GM12878 (cell line): ENCODE measurements at regions not wholly inside any gene's neighbourhood (a gene's known extent, or its start where the extent isn't known, plus 50 kb on each side); places are given as distances from the start of the nearest gene placed in this dataset.

Experiments used
- ASH2L ChIP-seq: fragments of 300-600, 200-600 bp; sonication (generic); IDR thresholded peaks from 2 replicates; pipeline ENCODE4 v1.6.1; 2017; ENCODE audit warnings: low read depth, mild to moderate bottlenecking, borderline replicate concordance
- BRCA1 ChIP-seq: IDR thresholded peaks from 2 replicates; pipeline ENCODE4 v1.6.1; 2011; ENCODE audit warnings: low read depth, low read length, improper control_type of control experiment
- HCFC1 ChIP-seq: fragments of 150-350 bp; IDR thresholded peaks from 2 replicates; pipeline ENCODE4 v1.6.1; 2014; ENCODE audit warnings: low read length
- IKZF1 ChIP-seq: fragments of 450-650 bp; conservative IDR thresholded peaks from 2 replicates; pipeline ENCODE4 v1.6.1; 2017; ENCODE audit warnings: antibody characterized with exemption, mild to moderate bottlenecking
- KAT2A ChIP-seq: conservative IDR thresholded peaks from 2 replicates; pipeline ENCODE4 v1.6.1; 2011; ENCODE audit warnings: low read depth, low read length; ENCODE audit not compliant: control insufficient read depth
- KLF5 ChIP-seq: fragments of 450-650 bp; IDR thresholded peaks from 2 replicates; pipeline ENCODE4 v1.6.1; 2014; ENCODE audit warnings: mild to moderate bottlenecking; ENCODE audit not compliant: partially characterized antibody
- RAD21 ChIP-seq: IDR thresholded peaks from 2 replicates; pipeline ENCODE4 v1.6.1; 2011; ENCODE audit warnings: mild to moderate bottlenecking, low read depth, low read length, moderate library complexity; ENCODE audit not compliant: insufficient read depth
- RB1 ChIP-seq: fragments of 450-650 bp; formaldehyde crosslinking; IDR thresholded peaks from 2 replicates; pipeline ENCODE4 v1.6.1; 2017; ENCODE audit warnings: mild to moderate bottlenecking, borderline replicate concordance
- TF ChIP-seq, protein P1 (sequence below): fragments of 450-650 bp; formaldehyde crosslinking; IDR thresholded peaks from 2 replicates; pipeline ENCODE4 v1.4.0; 2022; ENCODE audit warnings: mild to moderate bottlenecking, moderate library complexity
- TF ChIP-seq, protein P2 (sequence below): IDR thresholded peaks from 2 replicates; pipeline ENCODE4 v1.6.1; 2012; ENCODE audit warnings: improper control_type of control experiment, low read depth, low read length; ENCODE audit not compliant: insufficient replicate concordance
- TF ChIP-seq, protein P3 (sequence below): fragments of 150-350 bp; IDR thresholded peaks from 2 replicates; pipeline ENCODE4 v1.6.1; 2014; ENCODE audit warnings: mild to moderate bottlenecking, low read depth, low read length

DNA sequence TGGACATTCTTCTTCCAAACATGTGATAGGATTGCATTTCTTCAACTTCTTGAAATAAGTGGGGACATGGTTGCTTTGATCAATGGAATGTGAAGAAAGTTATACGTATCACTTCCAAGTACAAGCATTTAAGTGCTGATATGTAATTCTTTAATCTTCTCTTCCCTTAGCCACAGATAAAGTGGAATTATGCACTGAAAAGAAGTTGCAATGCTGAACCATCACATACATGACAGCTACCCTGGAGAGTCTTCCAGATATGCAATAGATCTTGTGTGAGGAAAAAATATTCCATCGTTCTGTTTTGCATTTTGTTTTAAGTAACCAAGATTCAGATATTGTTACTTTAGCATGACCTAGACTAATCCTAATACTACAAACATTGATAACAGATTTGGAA is 674.3 kb downstream of the NSUN3 start (continued):
- TF ChIP-seq, protein P1, sequence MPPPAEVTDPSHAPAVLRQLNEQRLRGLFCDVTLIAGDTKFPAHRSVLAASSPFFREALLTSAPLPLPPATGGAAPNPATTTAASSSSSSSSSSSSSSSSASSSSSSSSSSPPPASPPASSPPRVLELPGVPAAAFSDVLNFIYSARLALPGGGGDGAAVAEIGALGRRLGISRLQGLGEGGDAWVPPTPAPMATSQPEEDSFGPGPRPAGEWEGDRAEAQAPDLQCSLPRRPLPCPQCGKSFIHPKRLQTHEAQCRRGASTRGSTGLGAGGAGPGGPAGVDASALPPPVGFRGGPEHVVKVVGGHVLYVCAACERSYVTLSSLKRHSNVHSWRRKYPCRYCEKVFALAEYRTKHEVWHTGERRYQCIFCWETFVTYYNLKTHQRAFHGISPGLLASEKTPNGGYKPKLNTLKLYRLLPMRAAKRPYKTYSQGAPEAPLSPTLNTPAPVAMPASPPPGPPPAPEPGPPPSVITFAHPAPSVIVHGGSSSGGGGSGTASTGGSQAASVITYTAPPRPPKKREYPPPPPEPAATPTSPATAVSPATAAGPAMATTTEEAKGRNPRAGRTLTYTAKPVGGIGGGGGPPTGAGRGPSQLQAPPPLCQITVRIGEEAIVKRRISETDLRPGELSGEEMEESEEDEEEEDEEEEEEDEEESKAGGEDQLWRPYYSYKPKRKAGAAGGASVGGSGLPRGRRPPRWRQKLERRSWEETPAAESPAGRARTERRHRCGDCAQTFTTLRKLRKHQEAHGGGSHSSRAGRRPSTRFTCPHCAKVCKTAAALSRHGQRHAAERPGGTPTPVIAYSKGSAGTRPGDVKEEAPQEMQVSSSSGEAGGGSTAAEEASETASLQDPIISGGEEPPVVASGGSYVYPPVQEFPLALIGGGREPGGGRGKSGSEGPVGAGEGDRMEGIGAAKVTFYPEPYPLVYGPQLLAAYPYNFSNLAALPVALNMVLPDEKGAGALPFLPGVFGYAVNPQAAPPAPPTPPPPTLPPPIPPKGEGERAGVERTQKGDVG (CRISPR knock-in tag), result no peak
- TF ChIP-seq, protein P2, sequence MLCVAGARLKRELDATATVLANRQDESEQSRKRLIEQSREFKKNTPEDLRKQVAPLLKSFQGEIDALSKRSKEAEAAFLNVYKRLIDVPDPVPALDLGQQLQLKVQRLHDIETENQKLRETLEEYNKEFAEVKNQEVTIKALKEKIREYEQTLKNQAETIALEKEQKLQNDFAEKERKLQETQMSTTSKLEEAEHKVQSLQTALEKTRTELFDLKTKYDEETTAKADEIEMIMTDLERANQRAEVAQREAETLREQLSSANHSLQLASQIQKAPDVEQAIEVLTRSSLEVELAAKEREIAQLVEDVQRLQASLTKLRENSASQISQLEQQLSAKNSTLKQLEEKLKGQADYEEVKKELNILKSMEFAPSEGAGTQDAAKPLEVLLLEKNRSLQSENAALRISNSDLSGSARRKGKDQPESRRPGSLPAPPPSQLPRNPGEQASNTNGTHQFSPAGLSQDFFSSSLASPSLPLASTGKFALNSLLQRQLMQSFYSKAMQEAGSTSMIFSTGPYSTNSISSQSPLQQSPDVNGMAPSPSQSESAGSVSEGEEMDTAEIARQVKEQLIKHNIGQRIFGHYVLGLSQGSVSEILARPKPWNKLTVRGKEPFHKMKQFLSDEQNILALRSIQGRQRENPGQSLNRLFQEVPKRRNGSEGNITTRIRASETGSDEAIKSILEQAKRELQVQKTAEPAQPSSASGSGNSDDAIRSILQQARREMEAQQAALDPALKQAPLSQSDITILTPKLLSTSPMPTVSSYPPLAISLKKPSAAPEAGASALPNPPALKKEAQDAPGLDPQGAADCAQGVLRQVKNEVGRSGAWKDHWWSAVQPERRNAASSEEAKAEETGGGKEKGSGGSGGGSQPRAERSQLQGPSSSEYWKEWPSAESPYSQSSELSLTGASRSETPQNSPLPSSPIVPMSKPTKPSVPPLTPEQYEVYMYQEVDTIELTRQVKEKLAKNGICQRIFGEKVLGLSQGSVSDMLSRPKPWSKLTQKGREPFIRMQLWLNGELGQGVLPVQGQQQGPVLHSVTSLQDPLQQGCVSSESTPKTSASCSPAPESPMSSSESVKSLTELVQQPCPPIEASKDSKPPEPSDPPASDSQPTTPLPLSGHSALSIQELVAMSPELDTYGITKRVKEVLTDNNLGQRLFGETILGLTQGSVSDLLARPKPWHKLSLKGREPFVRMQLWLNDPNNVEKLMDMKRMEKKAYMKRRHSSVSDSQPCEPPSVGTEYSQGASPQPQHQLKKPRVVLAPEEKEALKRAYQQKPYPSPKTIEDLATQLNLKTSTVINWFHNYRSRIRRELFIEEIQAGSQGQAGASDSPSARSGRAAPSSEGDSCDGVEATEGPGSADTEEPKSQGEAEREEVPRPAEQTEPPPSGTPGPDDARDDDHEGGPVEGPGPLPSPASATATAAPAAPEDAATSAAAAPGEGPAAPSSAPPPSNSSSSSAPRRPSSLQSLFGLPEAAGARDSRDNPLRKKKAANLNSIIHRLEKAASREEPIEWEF, result no peak
- TF ChIP-seq RAD21 (no peak), RB1 (no peak), BRCA1 (no peak), HCFC1 (no peak), IKZF1 (no peak), KAT2A (no peak), KLF5 (no peak), ASH2L (no peak)
- TF ChIP-seq, protein P3, sequence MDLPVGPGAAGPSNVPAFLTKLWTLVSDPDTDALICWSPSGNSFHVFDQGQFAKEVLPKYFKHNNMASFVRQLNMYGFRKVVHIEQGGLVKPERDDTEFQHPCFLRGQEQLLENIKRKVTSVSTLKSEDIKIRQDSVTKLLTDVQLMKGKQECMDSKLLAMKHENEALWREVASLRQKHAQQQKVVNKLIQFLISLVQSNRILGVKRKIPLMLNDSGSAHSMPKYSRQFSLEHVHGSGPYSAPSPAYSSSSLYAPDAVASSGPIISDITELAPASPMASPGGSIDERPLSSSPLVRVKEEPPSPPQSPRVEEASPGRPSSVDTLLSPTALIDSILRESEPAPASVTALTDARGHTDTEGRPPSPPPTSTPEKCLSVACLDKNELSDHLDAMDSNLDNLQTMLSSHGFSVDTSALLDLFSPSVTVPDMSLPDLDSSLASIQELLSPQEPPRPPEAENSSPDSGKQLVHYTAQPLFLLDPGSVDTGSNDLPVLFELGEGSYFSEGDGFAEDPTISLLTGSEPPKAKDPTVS, result no peak
